ENCODE measurements at regions not wholly inside any gene's neighbourhood (a gene's known extent, or its start where the extent isn't known, plus 50 kb on each side); places are given as distances from the start of the nearest gene placed in this dataset.
"Not testable (repeated sequence)": the region's sequence is repeated elsewhere in the genome, so short reads cannot be mapped to it uniquely, and the experiment has no call there.

DNA sequence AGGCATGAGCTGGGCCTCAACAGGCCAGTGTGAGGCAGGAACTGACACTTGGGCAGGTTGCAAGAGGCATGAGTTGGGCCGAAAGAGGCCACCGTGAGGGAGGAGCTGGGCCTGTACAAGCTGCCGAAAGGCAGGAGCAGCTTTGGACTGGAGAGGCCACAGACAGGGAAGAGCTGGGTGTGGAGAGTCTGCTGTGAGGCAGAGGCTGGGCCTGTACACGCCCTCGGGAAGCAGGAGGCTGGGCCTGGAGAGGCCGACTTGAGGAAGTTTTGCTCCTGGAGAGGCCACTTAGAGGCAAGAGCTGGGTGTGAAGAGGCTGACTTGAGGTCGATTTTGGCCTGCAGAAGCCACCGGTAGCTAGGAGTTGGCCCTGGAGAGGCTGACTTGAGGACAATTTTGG, 73.3 kb upstream of the COBL start:
- H3K4me3 ChIP-seq, H3K27ac ChIP-seq: not testable (repeated sequence)

GRCh38 chr7:51389216-51389812, 72.7 kb upstream of the COBL start:
- H3K27ac ChIP-seq, H3K4me3 ChIP-seq: not testable (repeated sequence)

DNA sequence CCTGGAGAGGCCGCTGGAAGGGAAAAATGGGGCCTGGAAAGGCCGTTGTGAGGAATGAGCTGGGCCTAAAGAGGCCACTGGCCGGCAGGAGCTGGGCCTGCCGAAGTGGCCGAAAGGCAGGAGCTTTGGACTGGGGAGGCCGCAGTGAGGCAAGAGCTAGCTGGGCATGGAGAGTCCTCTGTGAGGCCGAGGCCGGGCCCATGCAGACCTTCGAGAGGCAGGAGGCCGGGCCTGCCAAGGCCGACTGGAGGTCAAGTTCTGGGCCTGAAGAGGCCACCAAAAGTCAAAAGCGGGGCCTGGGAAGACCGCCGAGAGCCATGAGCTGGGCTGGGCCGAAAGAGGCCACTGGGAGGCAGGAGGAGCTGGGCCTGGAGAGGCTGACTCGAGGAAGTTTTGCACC, 71.6 kb upstream of the COBL start:
- H3K27ac ChIP-seq, H3K4me3 ChIP-seq: not testable (repeated sequence)

DNA sequence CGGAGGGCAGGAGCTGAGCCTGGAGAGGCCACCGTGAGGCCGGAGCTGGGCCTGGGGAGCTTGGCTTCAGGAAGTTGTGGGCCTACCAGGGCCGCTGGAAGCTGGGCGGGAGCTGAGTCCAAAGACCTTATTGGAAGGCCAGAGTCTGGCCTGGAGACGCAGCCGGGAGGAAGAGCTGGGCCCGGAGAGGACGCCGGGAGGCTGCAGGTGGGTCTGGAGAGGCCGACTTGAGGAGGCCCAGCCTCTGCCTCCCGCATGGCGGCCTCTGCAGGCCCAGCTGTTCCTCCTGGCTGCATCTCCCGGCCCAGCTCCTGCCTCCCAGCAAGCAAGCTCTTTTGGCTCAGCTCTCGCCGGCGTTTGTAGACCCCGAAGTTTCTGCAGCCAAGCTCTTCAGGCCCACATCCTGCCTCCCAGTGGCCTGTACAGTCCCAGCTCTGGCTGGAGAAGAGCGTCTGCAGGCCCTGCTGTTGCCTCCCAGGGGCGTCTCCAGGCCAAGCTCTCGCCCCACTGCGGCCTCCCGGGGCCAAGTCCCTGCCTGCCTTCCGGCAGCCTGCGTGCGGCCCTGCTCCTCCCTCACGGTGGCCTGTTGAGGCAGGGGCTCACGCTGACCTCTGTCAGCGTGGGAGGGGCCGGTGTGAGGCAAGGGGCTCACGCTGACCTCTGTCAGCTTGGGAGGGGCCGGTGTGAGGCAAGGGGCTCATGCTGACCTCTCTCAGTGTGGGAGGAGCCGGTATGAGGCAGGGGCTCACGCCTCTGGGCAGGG, 70.4 kb upstream of the COBL start:
- H3K27ac ChIP-seq, H3K4me3 ChIP-seq: not testable (repeated sequence)

GRCh38 chr7:51386184-51386583, 69.6 kb upstream of the COBL start:
- H3K4me3 ChIP-seq, H3K27ac ChIP-seq: not testable (repeated sequence)

GRCh38 chr7:51382243-51382642, 65.6 kb upstream of the COBL start:
- not testable (repeated sequence) for H3K27ac ChIP-seq, H3K4me3 ChIP-seq

- Histone ChIP-seq H3K4me3 (no peak overlapping the region), H3K27ac (no peak overlapping the region)
These were observed 59.9 kb upstream of the COBL start for GRCh38 chr7:51376420-51377092.

- no peak overlapping the region for H3K4me3 ChIP-seq
- H3K27ac ChIP-seq = no peak overlapping the region
These were observed 58.3 kb upstream of the COBL start for GRCh38 chr7:51374936-51375335.

DNA sequence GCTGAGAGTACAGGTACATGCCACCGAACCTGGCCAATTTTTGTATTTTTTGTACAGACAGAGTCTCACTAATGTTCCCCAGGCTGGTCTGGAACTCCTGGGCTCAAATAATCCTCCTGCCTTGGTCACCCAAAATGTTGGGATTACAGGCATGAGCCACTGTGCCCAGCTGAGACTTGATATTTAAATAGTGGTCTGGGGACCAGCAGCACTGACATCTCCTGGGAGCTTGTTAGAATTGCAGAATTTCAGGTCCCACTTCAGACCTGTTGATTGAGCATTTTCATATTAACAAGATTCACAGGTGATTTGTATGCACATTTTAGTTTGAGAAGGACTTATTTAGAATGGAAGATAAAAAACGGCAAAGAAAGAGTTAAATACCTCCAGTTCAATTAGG, 57.0 kb upstream of the COBL start:
- H3K27ac ChIP-seq, H3K4me3 ChIP-seq: not testable (repeated sequence)

- Histone ChIP-seq H3K27ac (no peak overlapping the region), H3K4me3 (no peak overlapping the region)
These were observed 53.1 kb upstream of the COBL start for GRCh38 chr7:51369746-51370145.

DNA sequence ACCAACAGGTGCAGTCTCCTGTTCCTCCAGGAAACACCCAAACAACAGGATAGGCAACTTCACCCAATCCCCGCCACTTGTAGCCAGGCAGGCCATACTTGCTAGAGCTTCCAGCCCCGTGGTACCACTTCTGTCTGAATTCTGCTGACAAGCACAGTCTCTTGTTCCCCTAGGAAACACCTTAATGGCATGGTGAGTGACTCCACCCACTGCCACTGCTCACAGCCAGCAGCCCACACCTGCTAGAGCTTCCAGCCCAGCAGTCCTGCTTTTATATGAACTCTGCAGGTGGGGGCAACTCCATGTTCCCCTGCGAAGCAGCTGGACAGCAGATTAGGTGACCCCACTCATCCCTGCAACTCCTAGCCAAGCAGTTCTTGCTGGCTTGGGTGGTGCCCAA, 52.6 kb upstream of the COBL start:
- H3K4me3 ChIP-seq, H3K27ac ChIP-seq: not testable (repeated sequence)

- Histone ChIP-seq H3K4me3 (no peak overlapping the region), H3K27ac (no peak overlapping the region)
These were observed 51.7 kb upstream of the COBL start for GRCh38 chr7:51368334-51368733.

GRCh38 chr7:51367614-51367968, 51.0 kb upstream of the COBL start:
- Histone ChIP-seq H3K4me3 (no peak overlapping the region), H3K27ac (no peak overlapping the region)

GRCh38 chr7:51366930-51367613, 50.5 kb upstream of the COBL start:
- no peak overlapping the region for H3K4me3 ChIP-seq
- H3K27ac ChIP-seq = no peak overlapping the region
